MM.1S (cell line): ENCODE measurements at regions not wholly inside any gene's neighbourhood (a gene's known extent, or its start where the extent isn't known, plus 50 kb on each side); places are given as distances from the start of the nearest gene placed in this dataset.

Source experiments
- DNase-seq: peaks from one replicate; pipeline ENCODE4 v3.0.0-alpha.2; 2015
- H2AFZ ChIP-seq: fragments of 300-600 bp; sonication (generic); 2 replicates; pipeline ENCODE4 v1.6.0; 2016; ENCODE audit warnings: antibody characterized with exemption, low read length
- H3F3A ChIP-seq: fragments of 300-600 bp; sonication (generic); 2 replicates; pipeline ENCODE4 v1.6.1; 2016; ENCODE audit warnings: mild to moderate bottlenecking, antibody characterized with exemption, low read length, moderate library complexity, mixed read lengths; ENCODE audit not compliant: insufficient read depth
- H3K27ac ChIP-seq: fragments of 300-600 bp; sonication (generic); 2 replicates; pipeline ENCODE4 v1.5.1; 2016; ENCODE audit warnings: mild to moderate bottlenecking, low read length
- H3K27me3 ChIP-seq: fragments of 300-600 bp; sonication (generic); replicated peaks from 2 replicates; pipeline ENCODE4 v1.6.0; 2016; ENCODE audit warnings: low read length; ENCODE audit not compliant: insufficient read depth
- H3K36me3 ChIP-seq: fragments of 300-600 bp; sonication (generic); replicated peaks from 2 replicates; pipeline ENCODE4 v1.6.1; 2016; ENCODE audit warnings: mild to moderate bottlenecking, low read length, mixed read lengths; ENCODE audit not compliant: insufficient read depth
- H3K4me1 ChIP-seq: fragments of 300-600 bp; sonication (generic); 2 replicates; pipeline ENCODE4 v1.6.1; 2016; ENCODE audit warnings: low read length, mixed read lengths
- H3K4me2 ChIP-seq: fragments of 300-600 bp; sonication (generic); 2 replicates; pipeline ENCODE4 v1.6.0; 2016; ENCODE audit warnings: low read depth, low read length
- H3K4me3 ChIP-seq: fragments of 300-600 bp; sonication (generic); 2 replicates; pipeline ENCODE4 v1.5.1; 2016; ENCODE audit warnings: low read length, mixed read lengths
- H3K79me2 ChIP-seq: fragments of 300-600 bp; sonication (generic); 2 replicates; pipeline ENCODE4 v1.6.1; 2016; ENCODE audit warnings: mixed run types, low read length, mixed read lengths
- H3K9ac ChIP-seq: fragments of 300-600 bp; sonication (generic); 2 replicates; pipeline ENCODE4 v1.6.1; 2016; ENCODE audit warnings: low read length, mixed read lengths
- H3K9me2 ChIP-seq: fragments of 300-600 bp; sonication (generic); replicated peaks from 2 replicates; pipeline ENCODE4 v1.6.1; 2016; ENCODE audit warnings: mild to moderate bottlenecking, low read length, mixed read lengths; ENCODE audit not compliant: insufficient read depth
- H3K9me3 ChIP-seq: fragments of 300-600 bp; sonication (generic); replicated peaks from 2 replicates; pipeline ENCODE4 v1.6.1; 2016; ENCODE audit warnings: mild to moderate bottlenecking, low read length, mixed read lengths; ENCODE audit not compliant: insufficient read depth
- H4K20me1 ChIP-seq: fragments of 300-600 bp; sonication (generic); 2 replicates; pipeline ENCODE4 v1.6.1; 2016; ENCODE audit warnings: mild to moderate bottlenecking, low read length, moderate library complexity, mixed read lengths; ENCODE audit not compliant: insufficient read depth
- CTCF ChIP-seq: fragments of 300-600 bp; sonication (generic); IDR thresholded peaks from 2 replicates; pipeline ENCODE4 v1.5.1; 2016; ENCODE audit warnings: antibody characterized with exemption, low read length, mixed read lengths
- EZH2 ChIP-seq: fragments of 300-600 bp; sonication (generic); optimal IDR thresholded peaks from 2 replicates; pipeline ENCODE3; 2017; ENCODE audit warnings: low read depth, mild to moderate bottlenecking, antibody characterized with exemption, low read length, mixed read lengths
- EZH2phosphoT487 ChIP-seq: fragments of 300-600 bp; sonication (generic); IDR thresholded peaks from 2 replicates; pipeline ENCODE4 v1.6.1; 2018; ENCODE audit warnings: antibody characterized with exemption, low read length

- TF ChIP-seq EZH2phosphoT487 (no peak), CTCF (no peak), EZH2 (no peak)
- H2AFZ ChIP-seq, result no peak overlapping the region
- no peak overlapping the region for H3K4me3 ChIP-seq
Observed at GRCh38 chr18:29855637-29856036, 1186.9 kb downstream of the DSC3 start.

DNA sequence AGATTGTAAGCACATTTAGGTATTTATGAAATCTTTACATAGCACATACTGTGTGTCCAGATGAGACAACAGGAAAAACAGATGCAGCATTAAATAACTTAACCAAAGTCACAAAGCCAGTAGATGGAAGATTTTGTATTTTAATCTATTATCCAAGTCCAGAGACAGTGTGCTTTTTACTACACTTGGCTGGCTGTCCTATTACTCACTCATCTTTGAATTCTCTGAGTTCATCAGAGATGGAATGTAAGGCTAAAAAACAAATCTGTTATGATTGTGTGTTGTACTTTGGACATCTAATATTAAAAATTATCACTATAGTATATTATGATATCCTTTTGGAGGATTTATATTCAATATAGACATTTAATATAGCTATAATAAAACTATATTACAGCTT, 1189.4 kb downstream of the DSC3 start:
- Histone ChIP-seq H3K79me2 (no peaks in the 10 kb centered on the region), H3F3A (no peaks in the 10 kb centered on the region), H3K36me3 (no peaks in the 10 kb centered on the region), H4K20me1 (no peaks in the 10 kb centered on the region), H3K9me3 (no peaks in the 10 kb centered on the region), H2AFZ (no peak overlapping the region), H3K4me1 (no peaks in the 10 kb centered on the region), H3K4me2 (no peak overlapping the region), H3K9me2 (no peaks in the 10 kb centered on the region), H3K4me3 (no peak overlapping the region), H3K27me3 (no peaks in the 10 kb centered on the region), H3K9ac (no peak overlapping the region), H3K27ac (no peak overlapping the region)
- no peak for TF ChIP-seq EZH2phosphoT487
- no peak for TF ChIP-seq EZH2
- TF ChIP-seq CTCF, result no peak
- no peak for DNase-seq

More at GRCh38 chr18:29855637-29856036, 1186.9 kb downstream of the DSC3 start:
- H4K20me1 ChIP-seq, result no peaks in the 10 kb centered on the region
- H3K9me3 ChIP-seq, result no peaks in the 10 kb centered on the region
- H3K9me2 ChIP-seq, result no peaks in the 10 kb centered on the region
- H3F3A ChIP-seq, result no peaks in the 10 kb centered on the region
- H3K27ac ChIP-seq, result no peak overlapping the region
- H3K4me1 ChIP-seq, result no peaks in the 10 kb centered on the region
- no peaks in the 10 kb centered on the region for H3K27me3 ChIP-seq
- H3K9ac ChIP-seq, result no peak overlapping the region
- no peak overlapping the region for H3K4me2 ChIP-seq
- no peaks in the 10 kb centered on the region for H3K79me2 ChIP-seq
- no peak for DNase-seq
- no peaks in the 10 kb centered on the region for H3K36me3 ChIP-seq

DNA sequence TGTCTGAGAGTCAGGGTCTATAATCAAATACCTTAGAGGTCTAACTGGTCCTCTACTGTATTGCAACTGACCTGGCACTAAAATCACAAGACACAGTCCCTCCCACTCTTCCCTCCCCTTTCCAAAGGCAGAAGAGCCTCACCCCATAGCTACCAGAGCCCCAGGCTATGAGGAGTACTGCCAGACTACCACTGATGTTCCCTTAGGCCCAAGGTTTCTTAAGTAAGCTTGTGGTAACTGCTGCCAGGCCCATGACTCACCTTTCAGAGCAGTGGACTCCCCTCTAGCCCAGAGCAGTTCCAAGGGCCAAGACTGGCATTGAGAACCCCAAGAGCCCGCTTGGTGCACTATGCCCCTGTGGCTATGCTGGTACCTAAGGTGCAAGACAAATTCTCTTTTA, 1193.4 kb downstream of the DSC3 start:
- Histone ChIP-seq H2AFZ (no peak overlapping the region), H3F3A (no peaks in the 10 kb centered on the region), H3K36me3 (no peaks in the 10 kb centered on the region), H3K4me3 (no peak overlapping the region), H3K79me2 (no peaks in the 10 kb centered on the region), H3K4me2 (no peak overlapping the region), H3K9me3 (no peaks in the 10 kb centered on the region), H3K9me2 (no peaks in the 10 kb centered on the region), H3K27ac (no peak overlapping the region), H4K20me1 (no peaks in the 10 kb centered on the region), H3K9ac (no peak overlapping the region), H3K27me3 (no peaks in the 10 kb centered on the region), H3K4me1 (no peaks in the 10 kb centered on the region)
- TF ChIP-seq EZH2phosphoT487, result no peak
- no peak for TF ChIP-seq EZH2
- TF ChIP-seq CTCF, result no peak
- no peak for DNase-seq

- no peaks in the 10 kb centered on the region for H4K20me1 ChIP-seq
- DNase-seq, result no peak
- H3K4me2 ChIP-seq, result no peak overlapping the region
Observed at GRCh38 chr18:29841631-29842030, 1200.9 kb downstream of the DSC3 start.

More at GRCh38 chr18:29841631-29842030, 1200.9 kb downstream of the DSC3 start:
- H3K4me1 ChIP-seq, result no peaks in the 10 kb centered on the region
- H3K36me3 ChIP-seq, result no peaks in the 10 kb centered on the region
- H3F3A ChIP-seq, result no peaks in the 10 kb centered on the region
- H3K9ac ChIP-seq, result no peak overlapping the region
- H3K27ac ChIP-seq, result no peak overlapping the region
- H3K9me2 ChIP-seq, result no peaks in the 10 kb centered on the region
- TF ChIP-seq CTCF, result no peak
- TF ChIP-seq EZH2phosphoT487, result no peak
- TF ChIP-seq EZH2, result no peak
- H3K9me3 ChIP-seq, result no peaks in the 10 kb centered on the region
- H3K4me3 ChIP-seq, result no peak overlapping the region
- H3K27me3 ChIP-seq, result no peaks in the 10 kb centered on the region
- H2AFZ ChIP-seq, result no peak overlapping the region
- no peaks in the 10 kb centered on the region for H3K79me2 ChIP-seq
